GM23338 (cell line): ENCODE measurements at regions not wholly inside any gene's neighbourhood (a gene's known extent, or its start where the extent isn't known, plus 50 kb on each side); places are given as distances from the start of the nearest gene placed in this dataset.

Experiments used
- ATAC-seq: fragments of 200-7000 bp; cut with Tn5 transposase; 3 replicates; pipeline ENCODE4 v1.9.1; 2020
- DNase-seq: peaks from one replicate; pipeline ENCODE4 v3.0.0-alpha.2; 2015; ENCODE audit warnings: low spot score
- H2AFZ ChIP-seq: fragments of 200-600 bp; sonication (generic); 2 replicates; pipeline ENCODE4 v1.8.0; 2016; ENCODE audit warnings: antibody characterized with exemption, mild to moderate bottlenecking, moderate library complexity
- H3F3A ChIP-seq: fragments of 200-600 bp; sonication (generic); replicated peaks from 2 replicates; pipeline ENCODE4 v1.8.0; 2017; ENCODE audit warnings: antibody characterized with exemption, mixed run types, low read depth
- H3K27ac ChIP-seq: fragments of 200-600 bp; sonication (generic); 2 replicates; pipeline ENCODE4 v1.6.1; 2016; ENCODE audit warnings: low read depth
- H3K27me3 ChIP-seq: fragments of 200-600 bp; sonication (generic); 2 replicates; pipeline ENCODE4 v1.8.0; 2016; ENCODE audit warnings: mild to moderate bottlenecking, mixed run types, moderate library complexity; ENCODE audit not compliant: insufficient read depth
- H3K36me3 ChIP-seq: fragments of 200-600 bp; sonication (generic); 2 replicates; pipeline ENCODE4 v1.8.0; 2016; ENCODE audit warnings: mild to moderate bottlenecking; ENCODE audit not compliant: insufficient read depth
- H3K4me1 ChIP-seq: fragments of 200-600 bp; sonication (generic); 2 replicates; pipeline ENCODE4 v1.8.0; 2016; ENCODE audit warnings: mild to moderate bottlenecking, moderate library complexity; ENCODE audit not compliant: insufficient read depth
- H3K4me2 ChIP-seq: fragments of 200-600 bp; sonication (generic); 2 replicates; pipeline ENCODE4 v1.7.1; 2017; ENCODE audit warnings: mixed run types
- H3K4me3 ChIP-seq: fragments of 200-600 bp; sonication (generic); 2 replicates; pipeline ENCODE4 v1.6.1; 2016; ENCODE audit warnings: mixed run types
- H3K79me2 ChIP-seq: fragments of 200-600 bp; sonication (generic); replicated peaks from 2 replicates; pipeline ENCODE4 v1.8.0; 2017; ENCODE audit warnings: mild to moderate bottlenecking; ENCODE audit not compliant: insufficient read depth
- H3K9me2 ChIP-seq: fragments of 200-600 bp; sonication (generic); 2 replicates; pipeline ENCODE4 v1.8.0; 2017; ENCODE audit not compliant: insufficient read depth
- H4K20me1 ChIP-seq: fragments of 200-600 bp; sonication (generic); replicated peaks from 2 replicates; pipeline ENCODE4 v1.8.0; 2017; ENCODE audit warnings: mild to moderate bottlenecking; ENCODE audit not compliant: insufficient read depth
- H3K27ac Mint-ChIP-seq: 2 replicates; pipeline ENCODE4 v1.8.0; 2020; ENCODE audit warnings: inconsistent platforms, mild to moderate bottlenecking, moderate library complexity, mixed read lengths
- H3K27me3 Mint-ChIP-seq: 3 replicates; pipeline ENCODE4 v1.8.0; 2022; ENCODE audit warnings: low read depth, mild to moderate bottlenecking, moderate library complexity, mixed read lengths, inconsistent platforms; ENCODE audit not compliant: insufficient read depth, poor library complexity
- H3K36me3 Mint-ChIP-seq: 3 replicates; pipeline ENCODE4 v1.8.0; 2021; ENCODE audit warnings: low read depth, mild to moderate bottlenecking, inconsistent platforms, moderate library complexity, mixed read lengths
- H3K4me1 Mint-ChIP-seq: 3 replicates; pipeline ENCODE4 v1.8.0; 2020; ENCODE audit warnings: mild to moderate bottlenecking, inconsistent platforms, mixed read lengths
- H3K4me3 Mint-ChIP-seq: 3 replicates; pipeline ENCODE4 v1.8.0; 2021; ENCODE audit warnings: moderate library complexity, mild to moderate bottlenecking, inconsistent platforms, mixed read lengths
- H3K9me3 Mint-ChIP-seq: 3 replicates; pipeline ENCODE4 v1.8.0; 2020; ENCODE audit warnings: moderate library complexity, mild to moderate bottlenecking, inconsistent platforms, mixed read lengths
- CREB1 ChIP-seq: fragments of 250-450 bp; sonication (Bioruptor Pico); IDR thresholded peaks from 2 replicates; pipeline ENCODE4 v1.5.0; 2020; ENCODE audit warnings: low read depth, mild to moderate bottlenecking, moderate library complexity
- CTCF ChIP-seq, 2 experiments: fragments of 200-600 bp in 1 of 2; sonication (generic) in 1 of 2; conservative IDR thresholded peaks; 2 replicates each; pipeline versions ENCODE4 v1.5.1 to v1.6.1; 2016 to 2017; ENCODE audit warnings: antibody characterized with exemption in 2 of 2, low read depth in 2 of 2, mild to moderate bottlenecking in 2 of 2, moderate library complexity in 1 of 2
- ETS1 ChIP-seq: IDR thresholded peaks from 2 replicates; pipeline ENCODE4 v1.6.1; 2016; ENCODE audit warnings: antibody characterized with exemption
- EZH2 ChIP-seq: fragments of 200-600 bp; sonication (generic); IDR thresholded peaks from one replicate; pipeline ENCODE4 v1.8.0; 2017; ENCODE audit warnings: antibody characterized with exemption, mild to moderate bottlenecking, low read depth; ENCODE audit not compliant: unreplicated experiment
- EZH2phosphoT487 ChIP-seq: fragments of 200-600 bp; sonication (generic); IDR thresholded peaks from one replicate; pipeline ENCODE4 v1.8.1; 2018; ENCODE audit warnings: antibody characterized with exemption; ENCODE audit not compliant: unreplicated experiment
- JUNB ChIP-seq: IDR thresholded peaks from one replicate; pipeline ENCODE4 v1.6.1; 2016; ENCODE audit warnings: antibody characterized with exemption; ENCODE audit not compliant: unreplicated experiment
- NANOG ChIP-seq: IDR thresholded peaks from 2 replicates; pipeline ENCODE4 v1.6.1; 2016; ENCODE audit warnings: antibody characterized with exemption, borderline replicate concordance
- POLR2AphosphoS5 ChIP-seq: IDR thresholded peaks from 2 replicates; pipeline ENCODE4 v1.6.1; 2016; ENCODE audit warnings: antibody characterized with exemption, low read depth
- REST ChIP-seq: IDR thresholded peaks from one replicate; pipeline ENCODE4 v1.6.1; 2018; ENCODE audit warnings: antibody characterized with exemption; ENCODE audit not compliant: unreplicated experiment
- STAT1 ChIP-seq: IDR thresholded peaks from one replicate; pipeline ENCODE4 v1.6.1; 2016; ENCODE audit warnings: antibody characterized with exemption; ENCODE audit not compliant: unreplicated experiment
- ZNF114 ChIP-seq: fragments of 250-450 bp; sonication (Bioruptor Pico); IDR thresholded peaks from 2 replicates; pipeline ENCODE4 v1.5.0; 2020; ENCODE audit warnings: mild to moderate bottlenecking, moderate library complexity
- ZNF331 ChIP-seq: fragments of 250-450 bp; sonication (Bioruptor Pico); IDR thresholded peaks from 2 replicates; pipeline ENCODE4 v1.5.0; 2020; ENCODE audit warnings: low read depth, mild to moderate bottlenecking, moderate library complexity
- ZNF462 ChIP-seq: fragments of 250-450 bp; sonication (Bioruptor Pico); IDR thresholded peaks from 2 replicates; pipeline ENCODE4 v1.5.0; 2020; ENCODE audit warnings: mild to moderate bottlenecking, moderate library complexity

GRCh38 chr13:53137779-53138178 lies 109.2 kb downstream of the OLFM4 start:
- Mint-ChIP-seq H3K36me3 (no peaks in the 10 kb centered on the region), H3K27ac (no peak overlapping the region), H3K4me1 (peaks cover 6% of the 10 kb centered on the region; the same call in 1 of the 3 replicates), H3K27me3 (no peaks in the 10 kb centered on the region), H3K9me3 (no peaks in the 10 kb centered on the region), H3K4me3 (no peak overlapping the region)
- H3K27me3 ChIP-seq = no peaks in the 10 kb centered on the region
- no peaks in the 10 kb centered on the region for H3K36me3 ChIP-seq
- DNase-seq = no peak
- H3K4me2 ChIP-seq = no peak overlapping the region
- H3K79me2 ChIP-seq = no peaks in the 10 kb centered on the region
- H3K27ac ChIP-seq = no peak overlapping the region
- peak overlapping the region; percentile 66; the same call in 1 of the 2 replicates for H2AFZ ChIP-seq
- no peak overlapping the region for H3K4me3 ChIP-seq
- TF ChIP-seq REST (no peak), EZH2 (no peak), EZH2phosphoT487 (no peak), ZNF331 (CRISPR knock-in tag) (no peak), ETS1 (no peak), NANOG (no peak), CREB1 (CRISPR knock-in tag) (no peak), JUNB (no peak), CTCF (conservative IDR thresholded peaks at IDR 0.05; ENCODE audit: low read depth in 2 of 2) (no peak), ZNF114 (no peak), ZNF462 (CRISPR knock-in tag) (no peak), STAT1 (no peak), POLR2AphosphoS5 (no peak)
- H3F3A ChIP-seq = no peaks in the 10 kb centered on the region
- no peak for ATAC-seq
- H3K9me2 ChIP-seq = 0 out of 2 replicates have a peak, but pooled peaks cover 5% of the 10 kb centered on the region
- 0 out of 2 replicates have a peak, but pooled peaks cover 2% of the 10 kb centered on the region for H4K20me1 ChIP-seq
- H3K4me1 ChIP-seq = peaks cover 15% of the 10 kb centered on the region
